HG03045 (cell line): ENCODE measurements at regions not wholly inside any gene's neighbourhood (a gene's known extent, or its start where the extent isn't known, plus 50 kb on each side); places are given as distances from the start of the nearest gene placed in this dataset.
A peak's percentile ranks its signal among the peaks of the same experiment; 100 is the strongest.
"Not testable (repeated sequence)": the region's sequence is repeated elsewhere in the genome, so short reads cannot be mapped to it uniquely, and the experiment has no call there.

Source experiments
- ATAC-seq: cut with Tn5 transposase; IDR thresholded peaks from one replicate; pipeline ENCODE4 v1.9.1; 2021; ENCODE audit warnings: mild to moderate bottlenecking, moderate library complexity; ENCODE audit not compliant: unreplicated experiment

- ATAC-seq = no peak
These were observed 98.9 kb upstream of the MAPRE2 start for GRCh38 chr18:34942276-34942675.

GRCh38 chr18:34942975-34943374 is 98.2 kb upstream of the MAPRE2 start:
- ATAC-seq = no peak

DNA sequence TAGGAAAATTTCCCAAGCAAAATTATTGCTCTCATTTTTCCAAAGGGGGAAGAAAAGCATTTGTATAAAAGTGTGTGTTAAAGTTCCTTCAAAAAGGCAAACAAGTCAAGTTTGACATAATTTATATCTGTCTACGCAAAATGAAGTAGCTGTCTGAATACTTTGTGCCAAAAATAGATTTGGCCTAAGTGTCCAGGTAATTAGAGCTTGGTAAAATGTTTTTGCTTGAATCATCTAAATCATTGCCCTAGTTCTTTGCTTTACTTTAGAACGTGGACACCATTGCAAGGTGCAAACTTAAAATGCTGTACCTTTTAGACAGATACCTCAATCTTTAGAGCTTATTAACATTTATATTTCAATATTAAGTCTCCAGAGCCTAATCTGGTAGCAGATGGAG is 97.6 kb upstream of the MAPRE2 start:
- ATAC-seq = no peak

DNA sequence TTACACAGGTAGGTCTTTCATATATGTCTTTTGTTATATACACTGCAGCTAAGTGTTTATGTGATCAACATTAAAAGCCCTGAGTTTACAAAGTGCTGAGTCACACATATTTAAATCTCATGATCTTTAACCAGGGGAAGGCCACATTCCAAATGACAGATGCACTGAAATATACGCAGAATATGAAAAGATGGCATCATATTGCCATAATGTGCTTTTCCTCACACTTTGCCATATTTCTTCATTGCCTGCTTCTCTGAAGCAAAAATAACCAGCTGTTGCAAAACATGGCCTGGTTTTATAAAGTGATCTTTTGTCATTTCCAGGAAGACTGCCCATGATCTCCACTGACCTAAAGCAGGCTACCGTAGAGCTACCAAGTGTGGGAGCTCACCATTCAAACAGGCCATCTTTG is 93.5 kb upstream of the MAPRE2 start:
- no peak for ATAC-seq

DNA sequence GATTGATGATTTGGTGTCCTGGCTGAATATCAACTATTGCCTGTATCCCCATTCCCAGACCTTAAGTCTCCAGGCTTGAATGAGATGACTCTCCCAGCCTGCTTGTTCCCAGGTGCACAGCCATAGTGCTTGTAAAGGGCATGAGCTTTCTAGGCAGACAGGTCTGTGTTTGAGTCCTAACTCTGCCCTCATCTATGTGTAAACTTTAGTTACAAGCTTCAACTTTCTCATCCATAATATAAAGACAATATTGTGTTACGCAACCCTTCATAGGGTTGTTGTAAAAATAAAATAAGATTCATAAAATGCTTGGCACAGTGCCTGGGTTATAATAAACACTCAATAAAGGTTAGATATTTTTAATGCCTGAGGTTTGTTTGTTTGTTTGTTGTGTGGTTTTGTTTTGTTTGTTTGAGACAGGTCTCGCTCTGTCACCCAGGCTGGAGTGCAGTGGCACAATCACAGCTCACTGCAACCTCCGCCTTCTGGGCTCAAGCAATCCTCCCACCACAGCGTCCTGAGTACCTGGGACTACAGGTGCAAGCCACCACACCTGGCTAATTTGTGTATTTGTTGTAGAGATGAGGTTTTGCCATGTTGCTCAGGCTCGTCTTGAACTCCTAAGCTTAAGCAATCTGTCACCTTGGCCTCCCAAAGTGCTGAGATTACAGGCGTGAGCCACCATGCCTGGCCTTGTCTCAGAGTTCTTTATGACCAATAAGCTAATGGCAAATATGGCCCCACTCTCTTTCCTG is 89.4 kb upstream of the MAPRE2 start:
- ATAC-seq = no peak

DNA sequence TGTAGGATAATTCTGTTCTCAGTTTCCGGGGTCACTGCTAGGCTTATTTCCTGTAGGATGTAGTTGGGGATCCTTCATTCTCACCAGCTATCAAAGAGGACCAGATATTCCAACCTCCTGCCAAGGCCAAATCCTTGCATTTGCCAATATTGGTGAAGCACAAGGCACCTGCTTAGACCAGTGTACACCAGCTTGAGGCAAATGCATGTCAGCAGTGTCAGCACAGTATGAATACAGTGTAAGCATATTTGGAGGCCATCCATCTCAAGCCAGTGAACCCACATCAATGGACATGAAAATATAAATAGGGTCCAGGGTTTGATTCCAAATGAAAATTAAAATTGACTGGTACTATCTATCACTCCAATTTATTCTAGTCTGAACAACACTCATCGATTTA is 88.0 kb upstream of the MAPRE2 start:
- ATAC-seq = no peak

- ATAC-seq = not testable (repeated sequence)
These were observed 85.7 kb upstream of the MAPRE2 start for GRCh38 chr18:34955494-34955893.

- no peak for ATAC-seq
These were observed 84.5 kb upstream of the MAPRE2 start for GRCh38 chr18:34956663-34957062.

DNA sequence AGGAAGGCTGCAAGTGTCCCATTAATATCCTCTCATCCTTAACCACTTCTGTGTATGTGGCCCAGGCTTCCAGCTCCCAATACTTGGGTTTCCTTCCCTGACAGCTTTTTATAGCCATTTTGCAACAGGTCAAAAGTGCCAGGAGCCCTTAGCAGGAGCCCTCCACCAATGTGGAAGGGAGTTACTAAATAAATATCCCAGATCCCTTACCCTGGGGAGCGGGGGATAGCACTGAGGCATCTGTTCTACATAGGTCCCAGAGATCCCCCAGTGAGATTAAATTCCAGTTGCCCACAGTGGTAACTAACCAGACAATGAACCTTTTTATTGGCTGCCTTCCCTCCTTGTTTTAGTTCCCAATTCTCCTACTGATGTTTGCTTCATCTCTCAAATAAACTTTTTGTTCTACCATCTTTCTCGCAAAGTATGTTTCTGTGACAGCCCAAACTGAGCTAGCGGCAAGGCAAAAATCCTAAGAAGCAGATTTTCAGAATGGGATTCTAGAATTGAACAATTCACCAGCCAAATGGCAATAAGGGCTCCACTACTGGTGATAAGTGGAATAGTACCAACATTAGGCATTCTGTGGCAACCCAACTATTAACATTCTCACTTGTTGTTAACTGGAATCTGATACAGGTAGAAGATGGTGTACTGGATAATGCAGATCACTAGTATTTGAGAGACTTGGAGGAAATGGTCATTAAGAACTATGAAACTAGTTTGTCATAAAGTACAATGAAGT is 83.9 kb upstream of the MAPRE2 start:
- ATAC-seq = no peak

DNA sequence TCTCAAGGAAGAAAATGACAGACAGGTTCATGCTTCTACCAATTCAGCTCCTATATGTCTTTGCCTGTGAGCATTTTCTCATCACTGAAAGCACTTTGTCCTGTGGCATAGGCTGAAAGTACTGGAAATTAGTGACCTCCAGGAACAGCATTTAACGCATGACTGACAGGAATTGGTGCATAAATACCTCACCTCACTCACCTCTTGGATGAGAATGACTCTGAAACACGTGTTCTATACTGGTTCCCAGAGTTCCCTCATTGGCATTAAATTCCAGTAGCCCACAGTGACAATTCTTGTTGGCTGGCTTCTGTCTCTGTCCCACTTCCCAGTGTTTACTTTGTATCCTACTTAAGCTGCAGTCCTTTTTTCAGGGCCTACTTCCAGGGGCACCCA is 83.4 kb upstream of the MAPRE2 start:
- ATAC-seq = no peak

DNA sequence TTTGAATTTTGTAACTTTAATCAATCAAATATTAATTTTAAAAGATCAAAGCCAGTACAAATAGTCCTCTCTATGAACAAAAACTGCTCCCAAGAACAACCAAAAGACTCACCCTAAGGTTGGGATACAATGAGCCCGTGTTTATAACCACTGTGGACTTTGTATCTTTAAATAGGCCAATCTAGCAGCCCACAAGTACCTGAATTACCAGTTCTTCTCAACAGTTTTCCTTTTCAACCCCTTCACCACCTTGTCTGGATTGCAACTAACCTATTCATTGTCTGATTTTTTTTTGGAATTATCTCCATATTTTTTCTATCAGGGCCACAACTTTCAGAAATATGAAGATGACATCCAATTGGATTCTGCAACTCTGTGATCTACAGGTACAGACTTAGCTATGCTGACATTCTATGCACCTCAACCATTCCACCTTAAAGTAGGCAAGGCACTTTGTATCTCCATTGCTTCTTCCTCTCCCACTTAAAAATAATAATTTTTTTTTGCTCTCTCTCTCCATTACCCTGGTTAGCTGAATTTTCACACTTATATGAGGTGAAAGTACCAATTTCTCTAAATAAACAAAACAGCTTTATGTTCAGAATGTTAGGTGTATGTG is 81.9 kb upstream of the MAPRE2 start:
- no peak for ATAC-seq

GRCh38 chr18:34959989-34960388 is 81.2 kb upstream of the MAPRE2 start:
- ATAC-seq = no peak

DNA sequence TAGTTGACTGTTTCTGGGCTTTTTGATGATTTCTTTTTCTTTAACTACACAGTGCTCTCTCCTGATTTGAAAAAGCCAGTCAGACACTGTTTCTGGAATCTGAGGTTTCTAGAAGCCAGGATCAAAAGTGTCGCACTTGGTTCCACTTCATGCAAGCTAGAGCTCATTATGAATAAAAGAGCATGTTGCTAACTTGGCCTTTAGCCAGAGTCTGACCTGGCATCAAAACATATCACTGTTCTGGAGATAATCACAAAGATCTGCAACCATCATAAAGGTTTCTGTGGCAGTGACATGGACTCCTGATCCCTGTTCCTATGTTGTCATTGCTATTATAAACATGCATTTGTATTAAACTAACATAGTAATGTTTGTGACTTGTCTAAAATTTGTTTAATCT is 76.1 kb upstream of the MAPRE2 start:
- ATAC-seq = no peak

DNA sequence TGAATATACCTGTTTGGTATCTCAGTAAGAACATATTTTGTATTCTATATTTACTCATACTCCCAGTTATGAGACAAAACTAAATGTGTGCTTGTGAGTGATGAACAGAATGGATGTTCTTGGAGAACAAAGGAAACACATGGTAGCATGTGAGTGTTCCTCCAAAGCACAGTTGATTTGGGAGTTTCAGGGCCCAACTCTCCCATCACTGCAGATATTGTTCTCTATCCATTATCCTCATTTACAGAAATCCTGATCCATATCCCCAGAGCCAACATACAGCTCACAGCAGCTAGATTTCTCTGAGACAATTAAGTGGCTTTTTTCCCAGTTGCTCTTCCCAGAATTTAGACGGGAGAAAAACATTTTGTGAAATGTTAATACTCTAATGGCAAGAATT is 75.6 kb upstream of the MAPRE2 start:
- ATAC-seq = no peak

GRCh38 chr18:34970106-34970505 is 71.1 kb upstream of the MAPRE2 start:
- no peak for ATAC-seq

DNA sequence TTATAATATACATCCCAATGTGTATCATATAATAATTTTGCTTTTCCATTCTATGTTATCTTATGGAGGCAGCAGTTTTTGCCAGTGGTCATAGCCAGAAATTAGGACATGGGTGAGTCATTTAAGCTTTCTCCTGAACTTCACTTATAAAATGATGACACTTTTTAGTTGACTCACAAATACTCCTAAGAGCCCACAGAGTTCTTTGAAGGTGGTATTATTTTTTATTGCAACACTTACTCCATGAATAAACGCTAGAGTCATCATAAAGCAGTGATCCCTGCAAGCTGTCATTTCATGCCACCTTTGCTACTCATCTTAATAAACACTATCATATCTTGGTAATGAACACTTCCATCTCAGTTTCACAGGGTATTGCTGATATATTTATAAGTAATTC is 69.9 kb upstream of the MAPRE2 start:
- no peak for ATAC-seq

GRCh38 chr18:34972765-34973414 is 68.3 kb upstream of the MAPRE2 start:
- no peak for ATAC-seq

GRCh38 chr18:34976123-34976522 is 65.1 kb upstream of the MAPRE2 start:
- ATAC-seq = no peak

- no peak for ATAC-seq
These were observed 64.7 kb upstream of the MAPRE2 start for GRCh38 chr18:34976534-34976898.

DNA sequence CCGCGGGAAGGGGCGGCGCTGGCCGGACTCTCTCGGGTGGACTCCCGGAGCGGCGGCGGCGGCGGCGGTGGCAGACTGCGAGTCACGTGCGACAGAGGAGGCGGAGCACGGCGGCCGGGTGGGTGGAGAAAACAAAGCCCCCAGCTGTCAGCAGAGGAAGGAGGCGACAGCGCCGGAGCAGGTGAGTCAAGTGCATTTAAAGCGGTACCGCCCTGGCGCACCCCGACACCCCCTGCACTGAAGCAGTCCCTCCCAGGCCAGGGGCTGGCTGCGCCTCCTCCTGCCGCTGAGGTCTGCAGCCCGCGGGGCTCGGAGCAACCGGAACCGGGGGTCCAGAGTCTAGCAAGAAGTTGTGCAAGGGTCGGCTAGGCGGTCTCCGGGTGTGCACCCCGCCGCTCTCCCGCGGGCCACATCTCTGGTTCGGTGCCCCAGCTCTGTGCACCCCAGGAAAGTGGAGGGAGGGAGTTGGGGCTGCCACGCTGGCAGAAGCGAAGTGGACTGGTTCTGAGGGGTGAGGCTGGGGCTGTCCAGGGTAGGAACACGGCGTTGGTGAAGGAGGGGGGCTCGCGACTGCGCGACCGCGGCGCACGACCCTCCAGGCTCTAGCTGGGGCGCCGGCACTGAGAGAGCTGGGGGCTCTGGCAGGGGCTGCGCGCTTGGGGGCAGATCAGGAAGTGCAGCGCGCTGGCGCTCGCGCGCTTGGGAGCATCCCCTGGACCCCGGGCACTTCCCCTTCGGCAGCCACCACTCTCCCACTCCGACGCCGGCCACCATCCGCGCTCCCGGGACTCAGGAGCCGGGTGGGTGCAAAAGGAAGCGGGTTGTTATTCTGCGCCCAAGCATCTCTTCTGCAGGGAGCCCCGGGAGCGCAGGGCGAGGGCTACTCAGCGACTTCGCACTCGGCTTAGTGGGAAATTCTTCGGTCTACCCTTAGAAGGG is 64.0 kb upstream of the MAPRE2 start:
- ATAC-seq = peak; percentile 77
